Vagina (tissue), 2 donors: ENCODE measurements at regions not wholly inside any gene's neighbourhood (a gene's known extent, or its start where the extent isn't known, plus 50 kb on each side); places are given as distances from the start of the nearest gene placed in this dataset.

ENCODE experiments used
- DNase-seq, 2 donors: peaks; one replicate each; pipeline ENCODE4 v3.0.0-alpha.2; 2017; ENCODE audit errors: extremely low spot score in 2 of 2
- H3K27ac ChIP-seq: fragments of 200-600 bp; sonication (generic); one replicate; pipeline ENCODE4 v1.5.1; 2019
- H3K27me3 ChIP-seq: fragments of 200-600 bp; sonication (generic); one replicate; pipeline ENCODE4 v1.5.1; 2019
- H3K36me3 ChIP-seq, 2 donors: fragments of 200-600 bp; sonication (generic); one replicate each; pipeline ENCODE4 v1.5.1; 2017 to 2019
- H3K4me1 ChIP-seq: fragments of 200-600 bp; sonication (generic); one replicate; pipeline ENCODE4 v1.5.1; 2019
- H3K4me3 ChIP-seq, 2 donors: fragments of 200-600 bp; sonication (generic); 1 replicate in 1 of 2; 2 replicates in 1 of 2; pipeline ENCODE4 v1.5.1; 2016 to 2019
- H3K9me3 ChIP-seq: fragments of 200-600 bp; sonication (generic); one replicate; pipeline ENCODE4 v1.5.1; 2019
- CTCF ChIP-seq, 3 experiments: fragments of 450-650 bp in 2 of 3; fragments of 200-600 bp in 1 of 3; sonication (generic) in 1 of 3; IDR thresholded peaks; one replicate each; pipeline ENCODE4 v1.5.1; 2017 to 2019; ENCODE audit warnings: antibody characterized with exemption in 3 of 3, mild to moderate bottlenecking in 2 of 3, moderate library complexity in 2 of 3
- POLR2A ChIP-seq, 2 donors: fragments of 450-650 bp; IDR thresholded peaks; one replicate each; pipeline ENCODE4 v1.6.1; 2017; ENCODE audit warnings: antibody characterized with exemption in 2 of 2, mild to moderate bottlenecking in 2 of 2, moderate library complexity in 2 of 2
- POLR2AphosphoS5 ChIP-seq, 2 donors: sonication (generic); formaldehyde crosslinking; IDR thresholded peaks; one replicate each; pipeline ENCODE4 v1.9.0; 2017; ENCODE audit warnings: antibody characterized with exemption in 2 of 2, mild to moderate bottlenecking in 2 of 2, low read depth in 1 of 2; ENCODE audit not compliant: insufficient read depth in 1 of 2
- intact Hi-C: fragments of 100-400 bp; cut with DNase I; formaldehyde crosslinking; loops from one replicate; pipeline ENCODE4 v1.15.1; 2023

GRCh38 chrX:113959912-113960626, 623.8 kb upstream of the HTR2C start:
- H3K4me3 ChIP-seq: no peak overlapping the region
- DNase-seq: no peak
- H3K27me3 ChIP-seq: no peaks in the 10 kb centered on the region
- H3K36me3 ChIP-seq: no peaks in the 10 kb centered on the region
- H3K9me3 ChIP-seq: no peaks in the 10 kb centered on the region
- H3K27ac ChIP-seq: no peak overlapping the region
- H3K4me1 ChIP-seq: no peaks in the 10 kb centered on the region
- TF ChIP-seq POLR2AphosphoS5 (IDR thresholded peaks at IDR 0.05; ENCODE audit: insufficient read depth in 1 of 2, low read depth in 1 of 2) (no peak), CTCF (IDR thresholded peaks at IDR 0.05) (no peak), POLR2A (IDR thresholded peaks at IDR 0.05) (no peak)
- intact Hi-C loops: no loop called here

DNA sequence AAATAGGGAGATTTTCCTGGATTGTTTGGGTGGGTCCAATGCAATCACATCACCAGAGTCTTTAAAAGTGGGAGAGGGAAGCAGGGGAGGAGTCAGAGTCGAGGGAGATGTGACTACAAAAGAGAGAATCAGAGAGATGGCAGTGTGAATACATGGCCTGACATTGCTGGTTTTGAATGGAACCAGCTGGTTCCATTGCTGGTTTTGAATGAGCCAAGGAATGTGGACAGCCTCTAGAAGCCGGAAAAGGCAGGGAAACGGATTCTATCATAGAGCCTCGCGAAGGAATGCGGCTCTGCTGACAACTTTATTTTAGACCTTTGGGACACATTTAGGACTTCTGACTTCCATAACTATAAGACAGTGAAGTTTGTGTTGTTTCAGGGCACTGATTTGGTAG, 627.0 kb upstream of the HTR2C start:
- Histone ChIP-seq H3K4me3 (no peak overlapping the region), H3K36me3 (no peaks in the 10 kb centered on the region), H3K4me1 (no peaks in the 10 kb centered on the region), H3K27ac (no peak overlapping the region), H3K27me3 (no peaks in the 10 kb centered on the region), H3K9me3 (no peaks in the 10 kb centered on the region)
- no peak for DNase-seq
- intact Hi-C loops: no loop called here
- TF ChIP-seq CTCF (IDR thresholded peaks at IDR 0.05) (no peak), POLR2AphosphoS5 (IDR thresholded peaks at IDR 0.05; ENCODE audit: insufficient read depth in 1 of 2, low read depth in 1 of 2) (no peak), POLR2A (IDR thresholded peaks at IDR 0.05) (no peak)

GRCh38 chrX:113954297-113954696, 629.6 kb upstream of the HTR2C start:
- intact Hi-C loops: no loop called here

GRCh38 chrX:113950081-113950678, 633.7 kb upstream of the HTR2C start:
- DNase-seq: no peak
- Histone ChIP-seq H3K36me3 (no peaks in the 10 kb centered on the region), H3K27me3 (no peaks in the 10 kb centered on the region), H3K27ac (no peak overlapping the region), H3K9me3 (no peaks in the 10 kb centered on the region), H3K4me1 (no peaks in the 10 kb centered on the region), H3K4me3 (no peak overlapping the region)
- intact Hi-C loops: no loop called here
- TF ChIP-seq POLR2AphosphoS5 (IDR thresholded peaks at IDR 0.05; ENCODE audit: insufficient read depth in 1 of 2, low read depth in 1 of 2) (no peak), POLR2A (IDR thresholded peaks at IDR 0.05) (no peak), CTCF (IDR thresholded peaks at IDR 0.05) (no peak)

More at GRCh38 chrX:113954297-113954696, 629.6 kb upstream of the HTR2C start:
- no peak for DNase-seq
- H3K36me3 ChIP-seq: no peaks in the 10 kb centered on the region
- no peaks in the 10 kb centered on the region for H3K9me3 ChIP-seq
- no peak overlapping the region for H3K27ac ChIP-seq
- H3K4me3 ChIP-seq: no peak overlapping the region
- no peak for TF ChIP-seq CTCF (IDR thresholded peaks at IDR 0.05)
- TF ChIP-seq POLR2AphosphoS5 (IDR thresholded peaks at IDR 0.05; ENCODE audit: insufficient read depth in 1 of 2, low read depth in 1 of 2): no peak
- no peak for TF ChIP-seq POLR2A (IDR thresholded peaks at IDR 0.05)
- no peaks in the 10 kb centered on the region for H3K4me1 ChIP-seq
- no peaks in the 10 kb centered on the region for H3K27me3 ChIP-seq

DNA sequence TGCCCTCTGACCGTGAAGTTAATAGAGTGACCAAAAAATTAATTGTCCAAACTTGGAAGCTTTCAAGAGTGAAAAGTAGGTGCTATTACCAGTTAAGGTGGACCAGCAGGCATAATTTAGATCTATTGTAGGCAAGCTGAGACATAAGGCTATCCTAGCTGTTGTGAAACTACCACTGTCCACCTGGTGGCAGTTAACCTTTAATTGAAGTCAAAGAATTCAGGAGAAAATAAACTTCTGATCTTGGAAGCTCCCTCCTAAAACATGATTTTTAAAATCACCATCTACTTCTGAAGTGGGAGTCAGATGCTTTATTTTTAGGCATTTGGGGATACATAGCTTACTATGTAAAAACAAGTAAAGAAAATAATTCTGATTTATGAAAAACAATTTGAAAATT, 636.3 kb upstream of the HTR2C start:
- Histone ChIP-seq H3K4me1 (no peaks in the 10 kb centered on the region), H3K4me3 (no peak overlapping the region), H3K9me3 (no peaks in the 10 kb centered on the region), H3K27me3 (no peaks in the 10 kb centered on the region), H3K27ac (no peak overlapping the region), H3K36me3 (no peaks in the 10 kb centered on the region)
- TF ChIP-seq POLR2A (IDR thresholded peaks at IDR 0.05): no peak
- no peak for TF ChIP-seq CTCF (IDR thresholded peaks at IDR 0.05)
- TF ChIP-seq POLR2AphosphoS5 (IDR thresholded peaks at IDR 0.05; ENCODE audit: insufficient read depth in 1 of 2, low read depth in 1 of 2): no peak
- intact Hi-C loops: no loop called here
- DNase-seq: no peak
